Sigmoid colon (tissue), 6 donors: ENCODE measurements at regions not wholly inside any gene's neighbourhood (a gene's known extent, or its start where the extent isn't known, plus 50 kb on each side); places are given as distances from the start of the nearest gene placed in this dataset.

Experiments used
- DNase-seq: peaks from one replicate; pipeline ENCODE4 v3.0.0-alpha.2; 2019
- H3K27ac ChIP-seq, 4 donors: fragments of 200-600 bp; sonication (generic); one replicate each; pipeline ENCODE4 v1.5.1; 2016 to 2019; ENCODE audit warnings: mild to moderate bottlenecking in 1 of 4
- H3K27me3 ChIP-seq, 3 donors: fragments of 200-600 bp; sonication (generic); one replicate each; pipeline ENCODE4 v1.5.1; 2019; ENCODE audit warnings: mild to moderate bottlenecking in 1 of 3
- H3K36me3 ChIP-seq, 4 donors: fragments of 200-600 bp; sonication (generic); one replicate each; pipeline ENCODE4 v1.5.1; 2016 to 2019
- H3K4me1 ChIP-seq, 4 donors: fragments of 200-600 bp; sonication (generic); one replicate each; pipeline ENCODE4 v1.5.1; 2017 to 2019
- H3K4me3 ChIP-seq, 4 donors: fragments of 200-600 bp; sonication (generic); one replicate each; pipeline ENCODE4 v1.5.1; 2017 to 2019; ENCODE audit warnings: mild to moderate bottlenecking in 2 of 4, moderate library complexity in 1 of 4
- H3K9me3 ChIP-seq, 4 donors: fragments of 200-600 bp in 3 of 4; sonication (generic) in 3 of 4; one replicate each; pipeline versions ENCODE4 v1.5.1 to v1.6.1; 2013 to 2019
- CTCF ChIP-seq, 4 experiments: fragments of 450-650 bp in 3 of 4; fragments of 200-600 bp in 1 of 4; IDR thresholded peaks; one replicate each; pipeline ENCODE4 v1.5.1; 2016 to 2019; ENCODE audit warnings: antibody characterized with exemption in 4 of 4, mild to moderate bottlenecking in 3 of 4, moderate library complexity in 2 of 4
- EP300 ChIP-seq, 4 donors: sonication (generic); formaldehyde crosslinking; IDR thresholded peaks; one replicate each; pipeline ENCODE4 v1.6.1; 2017; ENCODE audit warnings: antibody characterized with exemption in 4 of 4
- POLR2A ChIP-seq, 2 donors: fragments of 450-650 bp; IDR thresholded peaks; one replicate each; pipeline ENCODE4 v1.6.1; 2016; ENCODE audit warnings: antibody characterized with exemption in 2 of 2, mild to moderate bottlenecking in 2 of 2, moderate library complexity in 2 of 2
- POLR2AphosphoS5 ChIP-seq, 4 donors: sonication (generic); formaldehyde crosslinking; IDR thresholded peaks; one replicate each; pipeline ENCODE4 v1.6.1; 2017; ENCODE audit warnings: antibody characterized with exemption in 4 of 4
- WGBS, 2 donors: extraction: QIAGEN DNeasy Blood & Tissue Kit; methylation state at CpG; one replicate each; pipeline ENCODE4 v1.1.7; 2013; 5-methylcytosine and 5-hydroxymethylcytosine counted together
- intact Hi-C: fragments of 100-400 bp; cut with DNase I; formaldehyde crosslinking; loops from one replicate; pipeline ENCODE4 v1.15.1; 2023
- donor health status: healthy with polysubstance abuse.
- donor health status: healthy.

GRCh38 chr17:71166311-71166710 lies 954.5 kb upstream of the SOX9 start:
- Histone ChIP-seq H3K9me3 (no peaks in the 10 kb centered on the region), H3K36me3 (no peaks in the 10 kb centered on the region), H3K27me3 (no peaks in the 10 kb centered on the region), H3K4me3 (no peak overlapping the region), H3K4me1 (no peaks in the 10 kb centered on the region), H3K27ac (no peak overlapping the region)
- 57 to 66% methylated on average over 2 of the region's 2 CpGs for WGBS, 2 donors
- no peak for DNase-seq
- intact Hi-C loops = no loop called here
- no peak for TF ChIP-seq POLR2A (IDR thresholded peaks at IDR 0.05)
- TF ChIP-seq EP300 (IDR thresholded peaks at IDR 0.05) = no peak
- no peak for TF ChIP-seq CTCF (IDR thresholded peaks at IDR 0.05)
- no peak for TF ChIP-seq POLR2AphosphoS5 (IDR thresholded peaks at IDR 0.05)

GRCh38 chr17:71168053-71168741 lies 952.6 kb upstream of the SOX9 start:
- H3K9me3 ChIP-seq = no peaks in the 10 kb centered on the region
- no peak overlapping the region for H3K27ac ChIP-seq
- intact Hi-C loops = no loop called here
- H3K27me3 ChIP-seq = no peaks in the 10 kb centered on the region
- DNase-seq = no peak
- TF ChIP-seq POLR2A (IDR thresholded peaks at IDR 0.05) (no peak), EP300 (IDR thresholded peaks at IDR 0.05) (no peak), POLR2AphosphoS5 (IDR thresholded peaks at IDR 0.05) (no peak), CTCF (IDR thresholded peaks at IDR 0.05) (no peak)
- no peaks in the 10 kb centered on the region for H3K4me1 ChIP-seq
- no peak overlapping the region for H3K4me3 ChIP-seq
- WGBS, 2 donors = 62 to 65% methylated on average over 5 of the region's 5 CpGs
- no peaks in the 10 kb centered on the region for H3K36me3 ChIP-seq

GRCh38 chr17:71170070-71170469 lies 950.8 kb upstream of the SOX9 start:
- intact Hi-C loops = no loop called here
- Histone ChIP-seq H3K27ac (no peak overlapping the region), H3K36me3 (no peaks in the 10 kb centered on the region), H3K27me3 (no peaks in the 10 kb centered on the region), H3K9me3 (no peaks in the 10 kb centered on the region), H3K4me1 (no peaks in the 10 kb centered on the region), H3K4me3 (no peak overlapping the region)
- DNase-seq = no peak
- no peak for TF ChIP-seq CTCF (IDR thresholded peaks at IDR 0.05)
- TF ChIP-seq POLR2AphosphoS5 (IDR thresholded peaks at IDR 0.05) = no peak
- no peak for TF ChIP-seq POLR2A (IDR thresholded peaks at IDR 0.05)
- no peak for TF ChIP-seq EP300 (IDR thresholded peaks at IDR 0.05)

- no peaks in the 10 kb centered on the region for H3K9me3 ChIP-seq
- no peak overlapping the region for H3K4me3 ChIP-seq
- H3K36me3 ChIP-seq = no peaks in the 10 kb centered on the region
- DNase-seq = no peak
- intact Hi-C loops = no loop called here
- TF ChIP-seq CTCF (IDR thresholded peaks at IDR 0.05) = no peak
- no peak for TF ChIP-seq POLR2AphosphoS5 (IDR thresholded peaks at IDR 0.05)
- no peak for TF ChIP-seq EP300 (IDR thresholded peaks at IDR 0.05)
- TF ChIP-seq POLR2A (IDR thresholded peaks at IDR 0.05) = no peak
- H3K27me3 ChIP-seq = no peaks in the 10 kb centered on the region
- H3K4me1 ChIP-seq = no peaks in the 10 kb centered on the region
- WGBS, 2 donors = 76 to 77% methylated on average over 2 of the region's 2 CpGs
- no peak overlapping the region for H3K27ac ChIP-seq
These were observed 949.5 kb upstream of the SOX9 start for GRCh38 chr17:71171270-71171669.

- Histone ChIP-seq H3K27me3 (no peaks in the 10 kb centered on the region), H3K27ac (no peak overlapping the region), H3K4me1 (peaks cover 0 to 4% (median 0%) of the 10 kb centered on the region in 4 donors), H3K4me3 (no peak overlapping the region), H3K9me3 (no peaks in the 10 kb centered on the region), H3K36me3 (no peaks in the 10 kb centered on the region)
- 82 to 84% methylated on average over 3 of the region's 3 CpGs for WGBS, 2 donors
- intact Hi-C loops = no loop called here
- TF ChIP-seq POLR2AphosphoS5 (IDR thresholded peaks at IDR 0.05) = no peak
- no peak for TF ChIP-seq POLR2A (IDR thresholded peaks at IDR 0.05)
- no peak for TF ChIP-seq EP300 (IDR thresholded peaks at IDR 0.05)
- TF ChIP-seq CTCF (IDR thresholded peaks at IDR 0.05) = no peak
- DNase-seq = no peak
These were observed 946.8 kb upstream of the SOX9 start for GRCh38 chr17:71173991-71174390.
